H1 (cell line): ENCODE measurements at regions not wholly inside any gene's neighbourhood (a gene's known extent, or its start where the extent isn't known, plus 50 kb on each side); places are given as distances from the start of the nearest gene placed in this dataset.

Experiments
- CTCF ChIA-PET: fragments of 300-600 bp; sonication (Branson Sonifier 250); formaldehyde crosslinking; loops from one replicate; lab custom pipeline; 2021; ENCODE audit not compliant: partially characterized antibody; lab: Charles Lee
- POLR2A ChIA-PET: fragments of 300-600 bp; sonication (Branson Sonifier 250); formaldehyde crosslinking; loops from one replicate; lab custom pipeline; 2021; ENCODE audit warnings: inconsistent platforms; ENCODE audit not compliant: partially characterized antibody; lab: Charles Lee
- DNase-seq, 2 experiments: peaks; one replicate each; pipeline versions ENCODE4 v3.0.0 to v3.0.0-alpha.2; 2010 to 2022; ENCODE audit warnings: low spot score in 2 of 2, low read depth in 1 of 2, mixed read lengths in 1 of 2
- FAIRE-seq: peaks from 2 replicates; lab custom pipeline; 2011; peaks lifted over from hg19 to GRCh38; lab: Jason Lieb, UNC
- H2AFZ ChIP-seq: 2 replicates; pipeline ENCODE4 v1.8.1; 2012; ENCODE audit warnings: low read length, inconsistent platforms
- H2AK5ac ChIP-seq: 2 replicates; pipeline ENCODE4 v1.6.1; 2013; ENCODE audit warnings: low read depth, low read length
- H2BK120ac ChIP-seq: replicated peaks from 2 replicates; pipeline ENCODE3; 2013; ENCODE audit warnings: low read depth, low read length, inconsistent platforms
- H2BK12ac ChIP-seq: 2 replicates; pipeline ENCODE4 v1.6.1; 2013; ENCODE audit warnings: low read depth, low read length
- H2BK15ac ChIP-seq: 2 replicates; pipeline ENCODE4 v1.6.1; 2013; ENCODE audit warnings: low read length
- H2BK20ac ChIP-seq: 2 replicates; pipeline ENCODE4 v1.6.1; 2013; ENCODE audit warnings: low read length
- H2BK5ac ChIP-seq: 2 replicates; pipeline ENCODE4 v1.6.1; 2013; ENCODE audit warnings: low read depth, low read length
- H3K14ac ChIP-seq: 2 replicates; pipeline ENCODE4 v1.6.1; 2013; ENCODE audit warnings: inconsistent platforms; ENCODE audit not compliant: insufficient read length
- H3K18ac ChIP-seq: 2 replicates; pipeline ENCODE4 v1.6.1; 2013; ENCODE audit warnings: low read length; ENCODE audit errors: extremely low read depth
- H3K23ac ChIP-seq: 2 replicates; pipeline ENCODE4 v1.6.1; 2013; ENCODE audit warnings: inconsistent platforms; ENCODE audit not compliant: insufficient read length
- H3K23me2 ChIP-seq: 2 replicates; pipeline ENCODE4 v1.6.1; 2013; ENCODE audit warnings: low read depth, low read length
- H3K27ac ChIP-seq: 2 replicates; pipeline ENCODE4 v1.6.1; 2011; ENCODE audit warnings: low read depth, low read length, inconsistent platforms
- H3K27me3 ChIP-seq, 4 experiments: replicated peaks in 1 of 4; 1 replicate in 1 of 4; 2 replicates in 3 of 4; pipeline versions ENCODE4 v1.6.1 to v1.8.1; 2011 to 2013; ENCODE audit warnings: low read length in 3 of 4, mild to moderate bottlenecking in 3 of 4, inconsistent platforms in 2 of 4, mixed read lengths in 2 of 4, moderate library complexity in 1 of 4; ENCODE audit not compliant: control insufficient read depth in 3 of 4, insufficient read depth in 3 of 4; ENCODE audit errors: extremely low read depth in 1 of 4
- H3K36me3 ChIP-seq, 4 experiments: 2 replicates each; pipeline versions ENCODE4 v1.6.1 to v1.8.1; 2011 to 2013; ENCODE audit warnings: mild to moderate bottlenecking in 4 of 4, low read length in 3 of 4, moderate library complexity in 2 of 4, control low read depth in 1 of 4, inconsistent platforms in 1 of 4; ENCODE audit not compliant: insufficient read depth in 4 of 4, control insufficient read depth in 2 of 4
- H3K4ac ChIP-seq: replicated peaks from 2 replicates; pipeline ENCODE3; 2013; ENCODE audit warnings: low read length, low read depth, mixed read lengths, inconsistent platforms; ENCODE audit not compliant: insufficient read length
- H3K4me1 ChIP-seq, 4 experiments: replicated peaks in 1 of 4; 1 replicate in 1 of 4; 2 replicates in 3 of 4; pipeline versions ENCODE4 v1.6.1 to v1.8.1; 2011 to 2013; ENCODE audit warnings: low read length in 3 of 4, inconsistent platforms in 2 of 4, mixed read lengths in 1 of 4; ENCODE audit not compliant: insufficient read depth in 4 of 4, control insufficient read depth in 3 of 4
- H3K4me2 ChIP-seq, 2 experiments: 2 replicates each; pipeline versions ENCODE4 v1.6.1 to v1.8.1; 2011 to 2013; ENCODE audit warnings: low read depth in 2 of 2, low read length in 2 of 2, control low read depth in 1 of 2, inconsistent platforms in 1 of 2, mild to moderate bottlenecking in 1 of 2; ENCODE audit not compliant: insufficient read depth in 1 of 2
- H3K4me3 ChIP-seq, 4 experiments: fragments of 200-600, 300-600 bp in 1 of 4; sonication (generic), shearing (Covaris generic), sonication (Bioruptor Twin) in 1 of 4; 2 replicates each; pipeline versions ENCODE4 v1.5.1 to v1.8.1; 2011 to 2016; ENCODE audit warnings: low read length in 4 of 4, low read depth in 3 of 4, control low read depth in 2 of 4, inconsistent platforms in 2 of 4, mild to moderate bottlenecking in 2 of 4, mixed read lengths in 1 of 4, moderate library complexity in 1 of 4; ENCODE audit not compliant: insufficient read depth in 2 of 4; ENCODE audit errors: extremely low read depth in 1 of 4
- H3K56ac ChIP-seq: replicated peaks from 2 replicates; pipeline ENCODE3; 2013; ENCODE audit warnings: low read depth, mild to moderate bottlenecking, mixed read lengths, low read length, inconsistent platforms; ENCODE audit not compliant: insufficient read length
- H3K79me1 ChIP-seq: 2 replicates; pipeline ENCODE4 v1.6.1; 2013; ENCODE audit warnings: low read depth, low read length, control low read depth
- H3K79me2 ChIP-seq, 2 experiments: 2 replicates each; pipeline versions ENCODE4 v1.6.1 to v1.8.1; 2012 to 2013; ENCODE audit warnings: low read length in 2 of 2, mild to moderate bottlenecking in 2 of 2, inconsistent platforms in 1 of 2; ENCODE audit not compliant: insufficient read depth in 2 of 2, control insufficient read depth in 1 of 2
- H3K9ac ChIP-seq, 4 experiments: replicated peaks in 1 of 4; 1 replicate in 1 of 4; 2 replicates in 3 of 4; pipeline versions ENCODE4 v1.6.1 to v1.8.1; 2011 to 2013; ENCODE audit warnings: low read depth in 3 of 4, low read length in 3 of 4, control low read depth in 2 of 4, mild to moderate bottlenecking in 2 of 4, moderate library complexity in 2 of 4, inconsistent platforms in 1 of 4; ENCODE audit errors: extremely low read depth in 1 of 4
- H3K9me3 ChIP-seq, 2 experiments: 2 replicates each; pipeline versions ENCODE4 v1.6.1 to v1.8.1; 2012 to 2013; ENCODE audit warnings: mild to moderate bottlenecking in 2 of 2, moderate library complexity in 2 of 2, control low read depth in 1 of 2, inconsistent platforms in 1 of 2, low read depth in 1 of 2, low read length in 1 of 2, mixed read lengths in 1 of 2; ENCODE audit not compliant: insufficient read depth in 2 of 2
- H4K20me1 ChIP-seq, 2 experiments: replicated peaks in 1 of 2; 2 replicates each; pipeline versions ENCODE3 to v1.8.1; 2011 to 2013; ENCODE audit warnings: inconsistent platforms in 2 of 2, low read length in 2 of 2, mild to moderate bottlenecking in 1 of 2; ENCODE audit not compliant: insufficient read depth in 2 of 2, control insufficient read depth in 1 of 2
- H4K5ac ChIP-seq: 2 replicates; pipeline ENCODE4 v1.6.1; 2013; ENCODE audit warnings: low read length, low read depth, mixed read lengths, inconsistent platforms; ENCODE audit not compliant: insufficient read length
- H4K8ac ChIP-seq: 2 replicates; pipeline ENCODE4 v1.8.0; 2013; ENCODE audit warnings: mild to moderate bottlenecking, moderate library complexity, low read length, inconsistent platforms; ENCODE audit not compliant: insufficient read depth; ENCODE audit errors: extremely low read depth
- H4K91ac ChIP-seq: replicated peaks from 2 replicates; pipeline ENCODE3; 2013; ENCODE audit warnings: low read length, mixed read lengths, inconsistent platforms; ENCODE audit not compliant: insufficient read length
- SP1 ChIP-seq: IDR thresholded peaks from 2 replicates; pipeline ENCODE4 v1.6.1; 2011; ENCODE audit warnings: low read depth, low read length
- WGBS, 2 experiments: shearing (Covaris generic) in 1 of 2; methylation state at CpG; one replicate each; pipeline versions ENCODE4 v1.1.6 to v1.1.7; 2013 to 2015; ENCODE audit warnings: low lambda C conversion rate in 2 of 2, mixed read lengths in 2 of 2, inconsistent platforms in 1 of 2, low coverage in 1 of 2, missing lambda C conversion rate in 1 of 2; ENCODE audit not compliant: insufficient replicate concordance in 2 of 2, insufficient coverage in 1 of 2, insufficient read length in 1 of 2; ENCODE audit errors: extremely low coverage in 1 of 2, missing lambda C conversion rate in 1 of 2; 5-methylcytosine and 5-hydroxymethylcytosine counted together

- no peak overlapping the region for H3K4me3 ChIP-seq
Observed at GRCh38 chr11:37907436-37908218, 1309.6 kb upstream of the RAG2 start.

More at GRCh38 chr11:37907436-37908218, 1309.6 kb upstream of the RAG2 start:
- Histone ChIP-seq H2BK120ac (no peak overlapping the region), H3K27ac (no peak overlapping the region), H3K14ac (no peak overlapping the region), H2BK20ac (no peak overlapping the region), H2BK5ac (no peak overlapping the region), H3K9ac (no peak overlapping the region), H4K5ac (no peak overlapping the region), H3K4me1 (no peaks in the 10 kb centered on the region), H2BK12ac (0 out of 2 replicates have a peak overlapping the region, but pooled peaks have one; percentile 12), H3K36me3 (no peaks in the 10 kb centered on the region), H3K56ac (no peak overlapping the region), H3K9me3 (peaks cover 0 to 3% of the 10 kb centered on the region in 2 experiments; a peak in 1 of 4 replicates), H3K23ac (no peak overlapping the region), H4K8ac (no peak overlapping the region), H3K23me2 (no peaks in the 10 kb centered on the region), H2AK5ac (no peak overlapping the region), H4K20me1 (no peaks in the 10 kb centered on the region), H3K4ac (no peak overlapping the region), H3K79me1 (no peaks in the 10 kb centered on the region), H2BK15ac (no peak overlapping the region), H4K91ac (no peak overlapping the region), H3K27me3 (no peaks in the 10 kb centered on the region), H3K18ac (no peak overlapping the region), H3K4me2 (no peak overlapping the region), H2AFZ (no peak overlapping the region), H3K79me2 (no peaks in the 10 kb centered on the region)
- CTCF ChIA-PET, result interaction anchor here (1.8 kb wide), 1 partner anchor 130 kb away, joined by 3 read pairs; no protein-coding TSS in a partner anchor
- no peak for FAIRE-seq
- POLR2A ChIA-PET, result no interaction called here
- WGBS, 2 experiments, result 85% methylated on average over 20 of the region's 20 CpGs; no CpG with 5 or more reads in 1 of the 2 experiments
- TF ChIP-seq SP1, result no peak
- no peak for DNase-seq
